ENCODE measurements at regions not wholly inside any gene's neighbourhood (a gene's known extent, or its start where the extent isn't known, plus 50 kb on each side); places are given as distances from the start of the nearest gene placed in this dataset.

- TF ChIP-seq EZH2 (IDR thresholded peaks at IDR 0.05; ENCODE audit: insufficient read depth, poor library complexity, severe bottlenecking) (no peak), EZH2phosphoT487 (IDR thresholded peaks at IDR 0.05; ENCODE audit: insufficient read depth, low read depth) (no peak)
These were observed 190.7 kb upstream of the GPR26 start for GRCh38 chr10:123475466-123475865.

All from GM23248 (cell line).